ENCODE measurements at regions not wholly inside any gene's neighbourhood (a gene's known extent, or its start where the extent isn't known, plus 50 kb on each side); places are given as distances from the start of the nearest gene placed in this dataset.

GRCh38 chr11:21865541-21865940 lies 327.3 kb upstream of the ANO5 start:
- DNase-seq (ENCODE audit: low read depth), result no peak
- H3K4me3 ChIP-seq (ENCODE audit: low read depth, low read length), result no peak overlapping the region
- TF ChIP-seq CTCF (conservative IDR thresholded peaks at IDR 0.05; ENCODE audit: low read depth, low read length), result no peak

GRCh38 chr11:21866781-21867180 lies 326.1 kb upstream of the ANO5 start:
- DNase-seq (ENCODE audit: low read depth), result no peak
- H3K4me3 ChIP-seq (ENCODE audit: low read depth, low read length), result no peak overlapping the region
- no peak for TF ChIP-seq CTCF (conservative IDR thresholded peaks at IDR 0.05; ENCODE audit: low read depth, low read length)

GRCh38 chr11:21877151-21877550 lies 315.7 kb upstream of the ANO5 start:
- no peak overlapping the region for H3K4me3 ChIP-seq (ENCODE audit: low read depth, low read length)
- DNase-seq (ENCODE audit: low read depth), result no peak
- no peak for TF ChIP-seq CTCF (conservative IDR thresholded peaks at IDR 0.05; ENCODE audit: low read depth, low read length)

GRCh38 chr11:21883354-21883753 lies 309.5 kb upstream of the ANO5 start:
- no peak for TF ChIP-seq CTCF (conservative IDR thresholded peaks at IDR 0.05; ENCODE audit: low read depth, low read length)
- H3K4me3 ChIP-seq (ENCODE audit: low read depth, low read length), result no peak overlapping the region
- no peak for DNase-seq (ENCODE audit: low read depth)

- TF ChIP-seq CTCF (conservative IDR thresholded peaks at IDR 0.05; ENCODE audit: low read depth, low read length), result no peak
- H3K4me3 ChIP-seq (ENCODE audit: low read depth, low read length), result no peak overlapping the region
- peak; percentile 87 for DNase-seq (ENCODE audit: low read depth)
Observed at GRCh38 chr11:21888814-21889213, 304.1 kb upstream of the ANO5 start.

- no peak overlapping the region for H3K4me3 ChIP-seq (ENCODE audit: low read depth, low read length)
- no peak for DNase-seq (ENCODE audit: low read depth)
- TF ChIP-seq CTCF (conservative IDR thresholded peaks at IDR 0.05; ENCODE audit: low read depth, low read length), result no peak
Observed at GRCh38 chr11:21892736-21893564, 299.9 kb upstream of the ANO5 start.

GRCh38 chr11:21893565-21893867 lies 299.4 kb upstream of the ANO5 start:
- no peak overlapping the region for H3K4me3 ChIP-seq (ENCODE audit: low read depth, low read length)
- DNase-seq (ENCODE audit: low read depth), result no peak
- no peak for TF ChIP-seq CTCF (conservative IDR thresholded peaks at IDR 0.05; ENCODE audit: low read depth, low read length)

All from epithelial cell of proximal tubule (primary cell).